HG03558 (cell line): ENCODE measurements at regions not wholly inside any gene's neighbourhood (a gene's known extent, or its start where the extent isn't known, plus 50 kb on each side); places are given as distances from the start of the nearest gene placed in this dataset.
"Not testable (repeated sequence)": the region's sequence is repeated elsewhere in the genome, so short reads cannot be mapped to it uniquely, and the experiment has no call there.

Source experiments
- ATAC-seq: cut with Tn5 transposase; IDR thresholded peaks from one replicate; pipeline ENCODE4 v1.9.1; 2021; ENCODE audit warnings: moderate number of reproducible peaks; ENCODE audit not compliant: unreplicated experiment; ENCODE audit errors: extremely low read depth

DNA sequence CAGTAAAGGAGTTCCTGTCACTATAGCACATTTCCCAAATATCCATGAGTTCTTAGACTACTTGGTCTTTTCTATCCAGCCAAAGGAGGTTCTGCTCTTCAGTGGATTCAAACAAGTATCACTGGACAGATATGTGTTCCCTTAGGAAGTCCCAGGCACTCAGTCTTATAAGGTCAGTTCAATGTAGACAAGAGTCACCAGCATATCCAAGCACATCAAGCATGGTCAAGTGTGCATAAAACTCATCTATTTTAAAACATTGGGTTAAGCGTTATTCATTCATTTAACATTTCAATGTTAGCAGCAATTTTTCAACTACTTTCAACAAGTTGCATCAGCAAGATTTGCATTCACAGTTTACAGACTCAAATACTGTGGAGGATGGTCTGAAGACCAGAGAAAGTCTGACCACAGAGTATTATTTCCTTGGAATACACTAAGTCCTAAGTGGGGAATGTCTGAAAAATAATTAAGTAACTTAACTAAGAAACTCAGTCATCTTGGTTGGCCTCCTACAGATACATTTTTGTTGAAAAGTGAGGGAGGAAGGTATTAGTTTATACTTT lies 630.5 kb upstream of the IGFBP7 start:
- no peak for ATAC-seq

DNA sequence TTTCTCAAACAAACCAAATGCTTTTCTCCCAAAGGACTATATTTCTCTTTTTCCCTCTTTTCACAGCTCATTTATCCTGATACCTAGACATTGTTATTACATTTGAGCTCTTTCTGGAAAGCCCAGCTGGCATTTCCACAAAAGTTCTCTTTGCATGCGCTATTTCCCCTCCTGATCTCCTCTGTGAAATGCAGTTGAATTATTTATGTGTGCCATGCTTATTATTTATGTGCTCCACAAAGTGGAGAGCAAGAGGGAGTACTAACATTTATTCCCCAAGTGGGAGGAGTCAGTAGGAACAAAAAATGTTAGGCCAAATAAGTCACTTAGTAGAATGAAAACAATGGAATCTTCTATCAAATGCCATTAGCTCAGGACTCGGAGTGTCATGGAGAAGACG lies 626.6 kb upstream of the IGFBP7 start:
- no peak for ATAC-seq

GRCh38 chr4:57734104-57734670 lies 624.0 kb upstream of the IGFBP7 start:
- no peak for ATAC-seq

DNA sequence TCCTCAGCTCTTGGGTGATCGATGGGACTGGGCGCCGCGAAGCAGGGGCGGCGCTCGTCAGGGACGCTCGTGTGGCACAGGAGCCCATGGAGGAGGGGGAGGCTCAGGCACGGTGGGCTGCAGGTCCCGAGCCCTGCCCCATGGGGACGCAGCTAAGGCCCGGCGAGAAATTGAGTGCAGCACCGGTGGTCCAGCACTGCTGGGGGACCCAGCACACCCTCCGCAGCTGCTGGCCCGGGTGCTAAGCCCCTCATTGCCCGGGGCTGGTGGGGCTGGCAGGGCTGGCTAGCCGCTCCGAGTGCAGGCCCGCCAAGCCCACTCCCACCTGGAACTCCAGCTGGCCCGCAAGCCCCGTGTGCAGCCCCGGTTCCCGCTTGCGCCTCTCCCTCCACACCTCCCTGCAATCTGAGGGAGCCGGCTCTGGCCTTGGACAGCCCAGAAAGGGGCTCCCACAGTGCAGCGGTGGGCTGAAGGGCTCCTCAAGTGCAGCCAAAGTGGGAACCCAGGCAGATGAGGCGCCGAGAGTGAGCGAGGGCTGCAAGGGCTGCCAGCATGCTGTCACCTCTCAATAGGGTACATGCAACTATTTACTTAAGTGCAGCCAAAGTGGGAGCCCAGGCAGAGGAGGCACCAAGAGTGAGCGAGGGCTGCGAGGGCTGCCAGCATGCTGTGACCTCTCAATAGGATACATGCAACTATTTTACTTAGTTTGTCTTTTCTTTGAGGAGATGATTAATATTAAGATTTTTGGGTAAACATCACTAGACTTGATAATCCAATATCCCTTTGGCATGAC lies 619.8 kb upstream of the IGFBP7 start:
- not testable (repeated sequence) for ATAC-seq

GRCh38 chr4:57726154-57726553 lies 616.0 kb upstream of the IGFBP7 start:
- ATAC-seq: no peak

GRCh38 chr4:57719456-57719855 lies 609.3 kb upstream of the IGFBP7 start:
- no peak for ATAC-seq

- ATAC-seq: not testable (repeated sequence)
Measured at GRCh38 chr4:57714313-57714712, 604.1 kb upstream of the IGFBP7 start.

DNA sequence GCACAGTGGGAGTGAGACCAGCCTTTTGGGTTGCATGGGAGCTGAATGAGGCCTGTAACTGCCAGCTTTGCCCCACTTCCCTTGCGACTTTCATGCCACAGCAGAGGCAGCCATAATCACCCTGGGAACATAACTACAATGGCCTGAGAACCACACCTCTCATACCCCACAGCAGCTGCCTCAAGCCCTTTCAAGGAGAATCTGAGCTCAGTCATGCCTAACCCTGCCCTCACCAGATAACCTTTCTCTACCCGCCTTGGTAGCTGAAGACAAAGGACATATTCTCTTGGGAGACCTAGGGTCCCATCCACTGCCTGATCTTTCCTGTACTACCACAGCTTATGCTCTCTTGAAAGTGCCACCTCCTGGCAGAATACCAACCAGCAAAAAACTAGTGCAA lies 599.9 kb upstream of the IGFBP7 start:
- no peak for ATAC-seq

DNA sequence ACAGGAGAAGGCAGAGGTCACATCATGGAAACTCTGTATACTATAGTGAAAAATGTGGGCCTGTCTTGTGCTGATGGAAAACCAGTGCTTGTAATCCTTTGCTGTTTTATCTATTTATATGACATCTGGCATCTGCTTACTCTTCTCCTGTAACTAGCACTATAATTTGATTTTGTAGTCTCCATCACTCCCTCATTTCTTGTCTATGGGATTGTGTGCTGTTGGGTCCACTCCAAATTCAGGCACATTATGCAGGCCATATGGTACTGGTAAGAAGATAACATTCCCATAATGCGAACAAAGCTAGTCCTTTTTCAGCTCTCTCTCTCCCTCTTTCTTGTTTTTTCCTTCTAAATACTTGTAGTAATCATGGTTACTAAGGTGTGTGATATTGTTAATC lies 581.2 kb upstream of the IGFBP7 start:
- no peak for ATAC-seq

DNA sequence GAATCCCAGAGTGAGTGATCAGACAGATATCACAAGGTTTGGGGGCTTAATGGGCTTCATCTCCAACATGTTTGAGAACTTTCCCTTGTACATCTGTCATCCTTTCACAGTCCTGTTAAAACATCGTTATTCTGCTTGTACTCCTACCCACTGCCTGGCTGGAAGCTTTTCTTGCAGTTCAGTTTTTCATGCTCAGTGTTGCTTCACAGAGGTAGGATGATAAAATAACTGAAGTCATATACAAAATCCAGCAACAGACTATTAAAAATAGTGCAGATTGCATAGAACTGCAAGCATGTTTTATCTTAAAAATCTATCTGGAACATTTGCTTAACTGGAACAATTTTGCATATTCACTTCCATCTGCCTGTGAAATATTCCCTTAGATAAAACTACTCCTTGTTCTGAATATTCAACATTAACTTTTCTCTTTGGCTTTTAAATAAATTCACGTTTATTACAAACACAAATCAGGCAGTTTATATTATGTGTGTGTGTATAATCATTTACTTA lies 579.6 kb upstream of the IGFBP7 start:
- no peak for ATAC-seq

GRCh38 chr4:57682275-57682674 lies 572.1 kb upstream of the IGFBP7 start:
- ATAC-seq: no peak

- no peak for ATAC-seq
Measured at GRCh38 chr4:57679969-57680368, 569.8 kb upstream of the IGFBP7 start.

GRCh38 chr4:57676394-57676793 lies 566.2 kb upstream of the IGFBP7 start:
- ATAC-seq: no peak

DNA sequence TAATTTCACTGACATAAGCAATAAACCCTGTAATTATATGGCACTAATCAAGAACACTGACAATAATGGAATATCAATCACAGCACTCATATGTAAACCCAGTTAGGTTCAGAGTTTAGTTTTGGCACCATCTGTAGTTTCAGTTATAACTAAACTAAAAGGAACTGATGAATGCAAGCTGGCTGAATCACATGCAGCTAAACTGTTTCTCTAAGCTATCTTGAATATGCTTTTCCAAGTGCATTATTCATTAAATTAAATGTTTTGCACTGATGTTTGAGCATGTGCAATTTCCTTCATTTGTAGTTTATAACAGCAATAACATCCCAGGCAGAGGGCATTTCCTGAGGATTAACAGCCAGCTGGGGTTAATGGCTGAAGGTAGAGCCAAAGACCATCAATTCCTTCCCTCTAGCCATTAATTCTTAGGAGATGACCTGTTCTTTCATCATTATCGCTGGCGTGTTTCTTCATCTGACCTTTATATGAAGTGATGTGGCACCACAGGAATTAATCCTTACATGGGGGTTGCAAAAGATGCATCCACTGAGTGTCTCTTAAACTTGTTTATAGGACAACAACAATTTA lies 562.8 kb upstream of the IGFBP7 start:
- ATAC-seq: no peak

- no peak for ATAC-seq
Measured at GRCh38 chr4:57668621-57669020, 558.4 kb upstream of the IGFBP7 start.

DNA sequence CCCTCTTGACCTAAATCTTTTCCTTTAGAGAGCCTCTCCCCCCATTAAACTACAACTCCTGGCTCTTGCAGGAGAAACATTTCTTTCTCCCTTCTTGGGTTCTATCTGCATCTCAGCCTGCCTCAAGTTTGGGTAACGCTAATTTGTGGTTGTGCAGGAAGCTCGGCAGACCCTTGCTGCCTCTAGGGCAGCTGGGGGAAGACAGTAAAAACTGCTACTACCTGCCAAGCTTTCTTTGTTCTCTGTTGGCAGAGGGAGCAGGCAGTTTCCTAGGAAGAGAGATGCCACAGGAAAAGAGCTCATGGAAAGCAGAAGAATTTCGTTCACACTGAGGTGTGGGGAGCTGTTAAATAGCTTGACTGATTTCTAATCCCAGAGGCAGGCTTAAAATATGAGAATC lies 555.6 kb upstream of the IGFBP7 start:
- ATAC-seq: no peak

DNA sequence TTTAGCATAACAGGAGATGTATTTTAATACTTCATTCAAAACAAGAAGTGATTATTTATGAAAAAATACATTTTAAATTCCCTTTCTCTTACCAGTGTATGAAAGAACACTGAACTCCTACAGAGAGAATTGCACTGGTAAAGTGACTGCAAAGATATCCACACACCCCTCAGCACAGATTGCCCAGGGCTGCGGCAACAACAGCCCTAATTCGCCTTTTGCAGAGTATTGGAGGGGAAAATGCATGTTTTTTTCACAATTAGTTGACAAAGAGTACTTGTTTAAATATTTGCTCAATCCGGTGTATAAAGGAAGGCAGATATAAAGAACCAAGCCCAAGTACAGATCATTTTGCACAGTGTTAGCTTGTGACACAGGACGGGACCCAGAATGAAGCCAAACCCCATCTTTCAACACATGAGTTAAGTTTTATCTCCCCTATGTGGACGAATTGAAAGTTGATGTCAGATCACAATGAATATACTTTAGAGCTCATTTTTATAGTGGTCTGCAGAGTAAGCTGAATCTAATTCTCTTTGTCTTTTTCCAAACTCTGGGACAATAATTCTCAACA lies 551.4 kb upstream of the IGFBP7 start:
- no peak for ATAC-seq

DNA sequence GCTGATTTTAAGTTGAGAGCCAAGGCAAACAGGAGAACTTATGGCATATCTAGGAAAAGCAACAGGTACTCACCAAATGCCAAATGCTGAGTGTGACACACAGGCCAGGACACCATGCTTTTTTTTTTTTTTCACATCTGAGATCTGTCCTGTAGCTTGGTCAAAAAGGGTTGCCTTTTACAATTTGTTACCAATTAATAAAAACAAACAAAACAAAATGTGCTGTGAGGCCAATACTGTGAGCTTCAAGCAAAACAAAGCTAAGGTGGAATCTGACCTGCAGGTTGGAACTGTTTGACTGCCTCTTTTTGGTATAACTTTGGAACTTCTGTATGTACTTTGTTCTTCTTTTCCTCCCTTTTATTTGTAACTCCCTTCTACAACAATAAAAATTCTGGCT lies 548.5 kb upstream of the IGFBP7 start:
- no peak for ATAC-seq

- no peak for ATAC-seq
Measured at GRCh38 chr4:57658188-57658587, 548.0 kb upstream of the IGFBP7 start.

DNA sequence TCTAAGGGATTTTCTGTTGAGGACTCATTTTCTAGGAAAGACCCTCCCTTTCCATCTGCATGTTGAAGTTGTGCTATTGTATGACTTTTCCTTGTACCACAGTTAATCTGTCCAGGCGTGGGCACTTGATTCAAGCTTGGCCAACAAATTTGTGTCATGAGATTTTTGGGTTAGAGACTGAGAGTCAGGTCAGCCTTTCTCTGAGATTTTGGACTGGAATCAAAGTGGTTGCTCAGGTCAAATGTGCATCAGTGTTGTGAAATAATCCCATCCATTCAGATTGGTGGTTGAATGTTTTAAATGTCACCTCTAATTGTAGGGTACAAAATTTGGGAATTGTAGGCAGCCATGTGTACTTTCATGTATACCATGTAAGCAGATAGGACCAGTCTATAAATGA lies 545.2 kb upstream of the IGFBP7 start:
- no peak for ATAC-seq

- no peak for ATAC-seq
Measured at GRCh38 chr4:57652779-57653178, 542.6 kb upstream of the IGFBP7 start.
